ENCODE measurements at regions not wholly inside any gene's neighbourhood (a gene's known extent, or its start where the extent isn't known, plus 50 kb on each side); places are given as distances from the start of the nearest gene placed in this dataset.

- ChIA-PET POLR2A (no interaction called here), CTCF (interaction anchor here (1.0 kb wide), 1 partner anchor 282 kb away, joined by 3 read pairs; no protein-coding TSS in a partner anchor)
- H3K36me3 ChIP-seq (ENCODE audit: control insufficient read depth in 2 of 2, extremely low read depth in 1 of 2, insufficient read depth in 2 of 2, low read length in 2 of 2): no peaks in the 10 kb centered on the region
- H3K9ac ChIP-seq (replicated peaks; ENCODE audit: extremely low read depth, insufficient read depth, low read length): no peak overlapping the region
- DNase-seq (ENCODE audit: low read depth, low spot score) (no peak), FAIRE-seq (no peak)
- TF ChIP-seq GATA2 (IDR thresholded peaks at IDR 0.05; ENCODE audit: insufficient read depth, insufficient read length, low read depth, low read length): no peak
- TF ChIP-seq MYC (IDR thresholded peaks at IDR 0.05; ENCODE audit: low read depth, low read length): no peak
- no peak for TF ChIP-seq POLR2AphosphoS5 (IDR thresholded peaks at IDR 0.05; ENCODE audit: insufficient read depth, low read depth, low read length)
- TF ChIP-seq JUN (IDR thresholded peaks at IDR 0.05; ENCODE audit: borderline replicate concordance, insufficient read depth, insufficient read length, low read depth): no peak
- no peak for TF ChIP-seq POLR2A (IDR thresholded peaks at IDR 0.05; ENCODE audit: low read depth, low read length)
- no peak for TF ChIP-seq CTCF (IDR thresholded peaks at IDR 0.05; ENCODE audit: extremely low read depth in 1 of 2, insufficient read depth in 1 of 2, low read depth in 1 of 2, low read length in 2 of 2)
- no peak for TF ChIP-seq EZH2 (IDR thresholded peaks at IDR 0.05; ENCODE audit: borderline replicate concordance, low read depth, low read length, severe bottlenecking)
- TF ChIP-seq MAX (IDR thresholded peaks at IDR 0.05; ENCODE audit: insufficient read depth, insufficient read length): no peak
- no peak for TF ChIP-seq FOS (IDR thresholded peaks at IDR 0.05; ENCODE audit: borderline replicate concordance, insufficient read depth, low read length)
- dilution Hi-C loops (cut with MboI; ENCODE audit: extremely low pct_ligation_motif_present, low sequenced_read_pairs): no loop called here
- BruUV-seq (replicated peaks): no TSS peak
- no peaks in the 10 kb centered on the region for H4K20me1 ChIP-seq (replicated peaks; ENCODE audit: control insufficient read depth, extremely low read depth, insufficient read depth, low read length)
- H3K27ac ChIP-seq (ENCODE audit: insufficient read depth, low read depth, low read length): no peak overlapping the region
- intact Hi-C loops (cut with micrococcal nuclease): no loop called here
- H3K4me3 ChIP-seq (replicated peaks in 1 of 3; ENCODE audit: insufficient read depth in 1 of 3, low read depth in 1 of 3, low read length in 3 of 3): no peak overlapping the region
- no peaks in the 10 kb centered on the region for H3K9me3 ChIP-seq (replicated peaks; ENCODE audit: control insufficient read depth, insufficient read depth, low read length)
- H2AFZ ChIP-seq (ENCODE audit: low read depth, low read length): no peak overlapping the region
- no peaks in the 10 kb centered on the region for H3K79me2 ChIP-seq (ENCODE audit: control insufficient read depth, insufficient read depth, low read length)
- no peak overlapping the region for H3K4me2 ChIP-seq (ENCODE audit: insufficient read depth, low read length)
- no peaks in the 10 kb centered on the region for H3K9me1 ChIP-seq (replicated peaks; ENCODE audit: control insufficient read depth, extremely low read depth, insufficient read depth, low read length)
- H3K4me1 ChIP-seq (ENCODE audit: control insufficient read depth, extremely low read depth, insufficient read depth, low read length): no peaks in the 10 kb centered on the region
- H3K27me3 ChIP-seq (ENCODE audit: control insufficient read depth in 2 of 2, insufficient read depth in 2 of 2, low read length in 2 of 2): peaks cover 14 to 26% of the 10 kb centered on the region in 2 experiments
Measured at GRCh38 chr15:75790631-75791336, 52.5 kb upstream of the UBE2Q2 start.

All from endothelial cell of umbilical vein (primary cell).